GM18951 (cell line): ENCODE measurements at regions not wholly inside any gene's neighbourhood (a gene's known extent, or its start where the extent isn't known, plus 50 kb on each side); places are given as distances from the start of the nearest gene placed in this dataset.
"Not testable (repeated sequence)": the region's sequence is repeated elsewhere in the genome, so short reads cannot be mapped to it uniquely, and the experiment has no call there.

Source experiments
- POLR2A ChIP-seq: IDR thresholded peaks from 4 replicates; pipeline ENCODE4 v1.6.1; 2011; ENCODE audit warnings: mild to moderate bottlenecking; ENCODE audit not compliant: insufficient read length, insufficient read depth; ENCODE audit errors: extremely low read depth
- in situ Hi-C: fragments of 300-500 bp; cut with MboI; formaldehyde crosslinking; loops from one replicate; pipeline ENCODE4 v1.12.0; 2022; ENCODE audit warnings: low sequenced_read_pairs, mixed read lengths, inconsistent platforms; ENCODE audit not compliant: unreplicated experiment

DNA sequence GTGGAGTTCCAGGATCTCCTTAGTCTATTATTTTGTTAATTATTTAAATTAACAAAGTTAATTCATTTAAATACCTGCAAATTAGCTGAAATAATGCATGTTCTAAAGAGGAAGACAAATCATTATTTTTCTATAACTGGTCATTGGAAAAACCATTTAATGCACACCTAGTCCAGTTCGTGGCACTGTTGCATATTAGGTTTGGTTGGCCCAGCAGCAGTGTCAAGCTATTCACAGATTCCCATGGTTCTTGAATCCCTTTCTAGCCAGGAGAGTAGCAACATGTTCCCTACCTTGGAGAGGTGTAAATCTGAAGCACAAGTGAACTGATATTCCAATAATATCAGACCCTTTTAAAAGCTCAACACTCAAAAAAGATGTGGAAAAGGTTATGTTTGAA, 155.2 kb downstream of the TMEM161B start:
- in situ Hi-C loops: no loop called here
- TF ChIP-seq POLR2A: no peak

DNA sequence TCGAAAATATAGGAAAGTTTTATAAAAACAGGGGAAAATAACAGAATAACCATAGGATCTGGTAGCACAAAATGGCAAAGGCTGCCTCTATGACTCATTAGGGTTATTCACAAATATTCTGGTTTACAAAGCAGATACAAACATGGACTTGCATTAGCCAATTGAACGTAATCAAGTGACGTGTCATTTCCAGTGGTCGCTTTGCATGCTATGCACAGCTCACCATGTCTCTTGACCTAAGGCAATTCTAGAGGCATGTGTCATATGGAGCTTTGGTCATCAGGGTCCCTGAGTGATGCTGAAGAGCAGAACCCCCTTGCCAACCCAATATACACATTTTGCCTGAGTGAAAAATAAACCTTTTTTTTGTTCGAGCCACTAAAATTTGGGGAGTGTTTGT, 158.8 kb downstream of the TMEM161B start:
- no peak for TF ChIP-seq POLR2A
- in situ Hi-C loops: no loop called here

DNA sequence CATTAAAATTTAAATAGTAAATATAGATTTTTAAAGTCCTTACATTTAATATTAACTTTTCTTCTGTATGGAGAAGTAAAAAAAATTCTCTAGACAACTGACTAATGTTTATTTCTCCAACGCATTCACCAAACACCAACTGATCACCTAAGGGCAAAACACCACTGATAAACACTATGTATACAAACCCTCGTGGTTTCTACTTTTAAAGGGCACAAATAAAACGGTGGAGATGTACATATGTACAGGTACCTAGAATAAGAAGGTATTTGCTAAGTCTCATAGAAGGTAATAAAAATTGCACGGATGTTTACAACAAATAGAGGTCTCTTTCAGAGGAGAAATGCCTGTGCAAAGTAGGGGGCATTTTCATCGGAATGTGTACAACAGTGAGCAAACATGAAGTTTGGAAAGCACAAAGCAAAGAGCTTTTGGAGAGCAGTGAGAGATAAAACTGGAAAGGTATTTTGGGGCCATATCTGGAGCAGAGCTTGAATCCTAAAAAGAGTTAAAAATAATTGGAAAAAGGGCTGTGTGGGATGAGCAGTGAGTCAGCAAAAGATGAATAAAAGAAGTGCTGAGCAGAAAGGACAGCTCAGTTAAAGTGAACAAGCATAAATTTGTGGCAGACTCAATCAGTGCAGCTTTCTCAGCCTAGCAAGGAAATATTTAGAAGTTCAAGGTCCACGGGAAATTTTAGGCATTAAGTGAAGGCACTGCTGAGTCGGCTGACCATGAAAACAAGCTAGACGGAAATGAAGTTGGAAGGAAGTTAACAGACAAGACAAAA, 160.0 kb downstream of the TMEM161B start:
- in situ Hi-C loops: no loop called here
- TF ChIP-seq POLR2A: no peak

DNA sequence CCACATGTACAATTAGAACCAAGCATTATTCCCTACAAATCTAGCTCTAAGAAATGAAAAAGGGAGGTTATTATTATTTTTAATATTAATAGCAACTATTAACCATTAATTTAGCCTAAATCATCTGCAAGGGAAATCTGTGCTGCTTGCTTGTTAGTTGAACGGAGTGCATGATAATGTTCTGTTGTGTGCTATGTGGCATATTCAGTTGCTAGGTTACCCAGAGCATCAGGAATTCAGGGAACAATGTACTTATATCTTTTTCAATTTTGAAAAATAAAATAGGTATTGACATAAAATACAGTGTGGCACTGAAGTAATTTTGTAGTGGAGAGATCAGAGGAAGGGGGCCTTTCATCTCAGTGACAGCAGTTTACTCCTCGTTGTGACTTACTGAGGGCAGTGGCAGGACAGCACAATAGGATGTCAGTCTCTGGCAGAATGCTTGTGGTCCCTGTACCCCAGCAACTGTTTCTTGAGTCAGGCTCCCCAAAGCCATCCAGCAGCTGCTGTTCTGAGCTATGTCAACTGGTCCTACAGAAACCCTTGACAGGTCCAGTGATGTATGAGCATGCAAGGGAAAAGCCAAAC, 173.6 kb downstream of the TMEM161B start:
- in situ Hi-C loops: no loop called here
- TF ChIP-seq POLR2A: no peak

DNA sequence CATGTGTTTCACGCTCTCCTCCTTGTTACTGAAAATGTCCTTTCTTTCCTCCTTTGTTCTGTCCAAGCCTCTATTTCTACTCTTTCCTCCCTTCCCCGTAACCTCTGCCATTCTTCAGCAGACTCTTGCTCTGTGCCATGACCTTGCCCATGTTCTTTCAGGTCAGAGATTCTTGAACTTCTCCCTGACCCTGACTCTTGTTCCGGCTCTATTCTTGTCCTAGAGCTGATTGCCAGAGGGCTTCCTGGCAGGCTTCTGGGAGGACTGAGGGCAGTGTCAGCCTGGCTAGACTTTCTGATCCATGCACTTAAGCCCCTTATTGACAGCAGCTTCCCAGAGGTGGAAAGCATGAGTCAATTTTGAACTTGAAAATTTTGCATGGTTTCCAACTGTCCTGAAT, 174.2 kb downstream of the TMEM161B start:
- in situ Hi-C loops: no loop called here
- no peak for TF ChIP-seq POLR2A

DNA sequence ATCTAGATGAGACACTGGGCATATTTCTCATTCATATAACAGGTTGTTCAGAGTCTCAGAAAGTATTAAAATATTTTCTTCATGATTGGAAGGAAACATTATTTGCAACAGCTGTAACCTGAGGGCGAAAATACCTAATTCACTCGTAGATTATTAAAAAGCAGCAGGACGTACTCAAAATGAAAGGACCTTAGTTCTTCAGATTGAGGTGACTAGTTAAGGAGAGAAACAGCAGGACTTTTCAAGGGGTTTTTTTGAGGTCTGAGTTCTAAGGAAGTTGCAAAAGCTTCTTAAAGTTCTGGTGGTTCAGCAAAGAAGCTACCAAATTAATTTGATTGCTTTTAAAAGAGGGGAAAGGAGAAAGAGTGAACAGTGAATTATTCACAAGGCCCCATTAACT, 174.9 kb downstream of the TMEM161B start:
- in situ Hi-C loops: no loop called here

DNA sequence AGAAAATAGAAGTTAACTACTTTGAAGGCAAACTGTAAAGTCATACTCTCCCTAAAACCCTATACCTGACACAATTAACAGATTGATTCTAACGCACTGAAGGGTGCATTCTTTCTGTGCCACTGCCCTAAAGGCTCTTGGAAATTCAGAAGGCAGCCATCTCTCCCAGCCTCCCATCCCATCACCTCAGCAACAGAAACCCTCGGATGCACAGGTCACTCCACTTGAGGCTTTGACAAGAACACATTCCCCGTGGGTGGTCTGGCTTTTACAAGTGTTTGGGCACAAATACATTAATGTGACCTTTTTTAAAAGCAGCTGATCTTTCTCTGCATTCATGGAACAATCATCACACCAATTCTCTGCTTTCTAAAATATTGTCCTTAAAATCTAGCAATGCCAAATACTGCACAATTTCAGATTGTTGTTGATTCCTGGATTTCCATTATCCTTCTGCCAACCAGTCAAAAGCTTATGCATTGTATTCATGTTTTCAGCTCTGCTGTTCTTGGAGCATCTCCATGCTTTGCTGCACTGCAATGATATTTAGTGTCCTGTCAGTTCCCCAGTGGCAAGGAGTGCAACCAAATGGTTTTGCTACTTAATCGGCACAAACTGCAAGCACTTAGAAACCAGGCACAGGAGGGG, 175.6 kb downstream of the TMEM161B start:
- in situ Hi-C loops: no loop called here
- no peak for TF ChIP-seq POLR2A

More for the DNA sequence above, 174.9 kb downstream of the TMEM161B start:
- TF ChIP-seq POLR2A: no peak

DNA sequence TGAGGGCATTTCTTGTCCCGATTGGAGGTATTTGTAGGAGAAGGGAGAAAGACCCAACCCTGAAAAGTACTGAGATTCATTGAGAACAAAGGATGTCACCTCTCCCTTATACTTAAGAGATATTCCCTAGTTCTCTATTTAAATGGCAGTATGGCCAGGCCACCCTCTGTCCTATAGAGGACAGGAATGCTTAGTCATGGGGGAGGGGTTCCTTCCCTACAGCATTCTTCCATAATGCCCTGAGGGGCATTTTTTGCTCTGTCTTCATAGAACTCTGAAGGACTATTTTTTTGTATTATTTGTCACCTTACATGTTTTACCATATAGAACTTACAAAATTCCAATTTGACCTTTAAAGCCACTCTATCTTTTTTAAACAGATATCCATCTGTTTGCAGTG, 176.3 kb downstream of the TMEM161B start:
- TF ChIP-seq POLR2A: no peak
- in situ Hi-C loops: no loop called here

DNA sequence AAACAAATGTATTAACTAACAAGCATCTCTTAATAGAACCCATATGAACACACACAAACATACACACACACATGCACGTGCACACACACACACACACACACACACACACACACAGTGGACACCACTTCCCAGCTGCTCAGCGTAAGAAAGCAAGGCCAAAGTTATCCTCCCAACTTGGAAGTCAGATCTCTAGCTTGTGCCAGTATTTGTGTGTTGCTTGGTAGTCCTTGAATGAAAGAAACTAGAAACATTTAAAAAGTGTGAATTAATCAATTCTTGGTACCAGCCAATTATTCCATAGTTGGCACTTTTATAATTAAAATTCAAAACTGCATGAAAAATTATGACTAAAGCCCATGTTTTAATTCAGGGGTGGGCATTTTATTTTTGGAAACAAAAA, 178.1 kb downstream of the TMEM161B start:
- in situ Hi-C loops: no loop called here
- TF ChIP-seq POLR2A: no peak

DNA sequence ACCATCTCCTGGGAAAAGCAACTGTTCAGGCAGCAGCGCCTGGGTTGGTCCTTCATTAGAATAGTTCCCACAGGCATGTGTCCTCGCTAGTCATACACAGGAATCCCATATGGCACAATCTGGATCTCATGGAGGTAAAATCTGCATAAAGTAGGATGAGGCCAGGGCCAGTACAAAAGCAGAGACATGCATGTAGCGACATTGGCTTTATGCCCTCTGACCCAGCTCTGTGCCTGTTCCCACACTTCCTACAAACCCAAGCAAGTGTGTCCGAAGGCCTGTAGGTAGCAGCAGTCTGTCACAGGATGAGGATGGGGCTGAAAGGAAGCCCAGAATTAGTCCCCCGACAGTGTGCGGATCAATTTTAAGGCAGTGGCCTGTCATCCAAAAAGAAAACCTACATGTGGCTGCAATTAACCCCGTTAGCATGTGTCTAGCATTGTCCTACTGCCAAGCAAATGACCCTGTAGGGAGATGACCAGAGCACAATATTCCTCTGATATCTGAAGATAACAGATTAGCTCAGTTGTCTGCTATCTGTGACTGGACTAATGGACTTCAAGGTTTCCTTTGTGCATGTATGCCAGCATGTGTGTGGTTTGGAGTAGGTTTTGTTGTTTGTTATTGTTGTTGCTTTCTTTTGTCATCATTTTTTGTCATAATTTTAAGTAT, 178.8 kb downstream of the TMEM161B start:
- in situ Hi-C loops: no loop called here
- no peak for TF ChIP-seq POLR2A

DNA sequence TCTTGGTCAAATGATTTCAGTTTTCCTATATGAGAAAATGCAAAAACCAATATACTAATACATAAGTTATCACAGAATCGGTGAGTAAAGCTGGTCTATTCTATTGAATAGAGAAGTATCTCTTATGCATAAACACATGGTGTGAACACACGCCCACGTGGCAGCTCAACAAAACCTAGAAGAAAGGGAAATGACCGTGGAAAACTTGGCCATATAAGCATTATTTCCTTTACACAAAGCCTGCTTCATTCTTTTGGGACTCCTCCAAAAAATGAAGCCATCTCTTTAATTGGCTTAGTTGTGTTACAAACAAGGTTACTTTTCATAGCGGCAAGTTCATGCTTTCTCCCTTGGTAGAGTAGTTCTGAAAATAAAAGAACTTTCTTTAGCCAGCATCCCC, 183.2 kb downstream of the TMEM161B start:
- no peak for TF ChIP-seq POLR2A
- in situ Hi-C loops: no loop called here

DNA sequence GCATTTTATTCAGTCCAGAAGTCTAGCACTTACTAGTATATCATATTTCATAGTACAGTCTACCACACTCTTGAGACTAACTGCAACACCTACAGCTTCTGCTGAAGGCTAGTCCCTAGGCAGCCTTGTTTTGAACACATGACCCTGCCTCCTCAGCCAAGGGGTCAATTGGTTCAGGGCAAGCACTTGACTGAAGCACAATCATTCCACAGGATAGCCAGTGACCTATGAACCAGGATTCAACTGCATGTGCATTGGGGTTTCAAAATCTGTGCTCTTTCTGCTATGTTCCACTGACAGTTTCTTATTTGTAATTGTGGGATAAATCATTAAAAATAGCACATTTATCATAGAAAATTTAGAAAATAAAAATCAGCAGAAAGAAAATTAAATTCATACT, 186.8 kb downstream of the TMEM161B start:
- in situ Hi-C loops: no loop called here
- no peak for TF ChIP-seq POLR2A

DNA sequence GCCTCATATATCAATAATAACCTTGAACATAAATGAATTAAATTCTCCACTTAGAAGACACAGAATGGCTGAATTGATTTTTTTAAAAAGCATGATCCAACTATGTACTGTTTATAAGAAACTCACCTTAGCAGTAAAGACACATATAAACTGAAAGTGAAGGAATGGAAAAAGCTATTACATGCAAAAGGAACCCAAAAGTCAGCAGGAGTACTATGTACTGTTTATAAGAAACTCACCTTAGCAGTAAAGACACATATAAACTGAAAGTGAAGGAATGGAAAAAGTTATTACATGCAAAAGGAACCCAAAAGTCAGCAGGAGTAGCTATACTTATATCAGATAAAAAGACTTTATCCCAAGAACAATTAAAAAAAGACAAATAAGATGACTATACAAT, 204.8 kb downstream of the TMEM161B start:
- in situ Hi-C loops: no loop called here
- no peak for TF ChIP-seq POLR2A

DNA sequence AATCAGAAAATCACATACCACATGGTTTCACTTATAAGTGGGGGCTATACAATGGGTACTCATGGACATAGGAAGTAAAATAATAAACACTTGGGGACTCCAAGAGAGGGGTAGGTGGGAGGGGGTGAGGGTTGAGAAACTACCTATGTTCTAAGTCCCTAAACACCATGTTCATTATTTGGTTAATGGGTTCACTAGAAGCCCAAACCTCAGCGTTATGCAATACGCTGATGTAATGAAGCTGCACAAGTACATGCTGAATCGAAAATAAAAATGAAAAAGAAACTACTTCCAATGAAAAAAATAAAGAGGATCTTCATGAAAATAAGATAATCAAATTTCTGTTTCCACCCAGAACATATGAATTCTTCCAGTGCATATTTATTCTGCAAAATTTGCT, 208.5 kb downstream of the TMEM161B start:
- in situ Hi-C loops: no loop called here
- no peak for TF ChIP-seq POLR2A

DNA sequence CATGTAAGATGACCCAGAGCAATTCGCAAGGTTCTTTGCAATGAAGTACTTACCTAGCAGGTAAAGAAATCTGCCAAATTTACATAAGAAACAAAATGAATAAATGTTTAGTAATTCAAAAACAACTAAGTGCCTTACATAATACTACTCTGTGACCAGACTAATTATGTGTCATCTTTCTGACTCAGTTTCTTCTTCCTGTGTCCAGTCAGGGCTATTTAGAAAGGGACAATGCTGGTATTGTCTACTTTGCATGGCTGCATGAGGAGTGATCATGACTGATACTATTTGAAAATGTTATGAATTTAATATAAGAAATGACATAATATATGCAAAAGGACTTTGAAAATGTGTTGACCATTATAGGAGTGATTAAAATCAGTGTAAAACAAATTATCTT, 210.0 kb downstream of the TMEM161B start:
- in situ Hi-C loops: no loop called here
- no peak for TF ChIP-seq POLR2A

DNA sequence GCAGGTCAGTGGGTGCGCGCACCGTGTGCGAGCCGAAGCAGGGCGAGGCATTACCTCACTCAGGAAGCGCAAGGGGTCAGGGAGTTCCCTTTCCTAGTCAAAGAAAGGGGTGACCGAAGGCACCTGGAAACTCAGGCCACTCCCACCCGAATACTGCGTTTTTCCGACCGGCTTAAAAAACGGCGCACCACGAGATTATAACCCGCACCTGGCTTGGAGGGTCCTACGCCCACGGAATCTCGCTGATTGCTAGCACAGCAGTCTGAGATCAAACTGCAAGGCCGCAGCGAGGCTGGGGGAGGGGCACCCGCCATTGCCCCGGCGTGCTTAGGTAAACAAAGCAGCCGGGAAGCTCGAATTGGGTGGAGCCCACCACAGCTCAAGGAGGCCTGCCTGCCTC, 216.2 kb downstream of the TMEM161B start:
- in situ Hi-C loops: not testable (repeated sequence)
